Activated T-cell treated with anti-CD3 and anti-CD28 coated beads for 4 hours (primary cell): ENCODE measurements at regions not wholly inside any gene's neighbourhood (a gene's known extent, or its start where the extent isn't known, plus 50 kb on each side); places are given as distances from the start of the nearest gene placed in this dataset.
"Not testable (repeated sequence)": the region's sequence is repeated elsewhere in the genome, so short reads cannot be mapped to it uniquely, and the experiment has no call there.

ENCODE experiments used
- DNase-seq: peaks from one replicate; pipeline ENCODE4 v3.0.0-alpha.2; 2020

DNA sequence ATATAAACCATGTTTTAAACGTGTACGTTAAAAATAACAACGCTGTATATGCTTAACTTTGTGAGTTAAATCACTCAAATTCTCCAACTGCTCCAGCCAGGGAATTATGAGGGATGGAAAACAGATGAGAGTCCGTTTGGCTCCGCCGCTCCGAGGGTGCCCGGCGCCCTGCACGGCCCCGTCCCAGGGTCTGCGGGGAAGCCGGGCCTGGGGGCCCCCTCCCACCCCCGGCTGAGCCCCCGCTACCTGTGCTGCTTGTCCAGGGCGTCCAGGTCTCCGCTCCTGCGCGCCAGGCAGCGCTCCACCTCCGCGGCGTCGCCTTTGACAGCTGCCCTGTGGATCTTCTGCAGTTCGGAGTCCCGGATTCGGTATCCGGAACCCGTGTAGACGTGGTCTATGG lies 415.5 kb downstream of the FOXD4L4 start:
- DNase-seq: not testable (repeated sequence)

DNA sequence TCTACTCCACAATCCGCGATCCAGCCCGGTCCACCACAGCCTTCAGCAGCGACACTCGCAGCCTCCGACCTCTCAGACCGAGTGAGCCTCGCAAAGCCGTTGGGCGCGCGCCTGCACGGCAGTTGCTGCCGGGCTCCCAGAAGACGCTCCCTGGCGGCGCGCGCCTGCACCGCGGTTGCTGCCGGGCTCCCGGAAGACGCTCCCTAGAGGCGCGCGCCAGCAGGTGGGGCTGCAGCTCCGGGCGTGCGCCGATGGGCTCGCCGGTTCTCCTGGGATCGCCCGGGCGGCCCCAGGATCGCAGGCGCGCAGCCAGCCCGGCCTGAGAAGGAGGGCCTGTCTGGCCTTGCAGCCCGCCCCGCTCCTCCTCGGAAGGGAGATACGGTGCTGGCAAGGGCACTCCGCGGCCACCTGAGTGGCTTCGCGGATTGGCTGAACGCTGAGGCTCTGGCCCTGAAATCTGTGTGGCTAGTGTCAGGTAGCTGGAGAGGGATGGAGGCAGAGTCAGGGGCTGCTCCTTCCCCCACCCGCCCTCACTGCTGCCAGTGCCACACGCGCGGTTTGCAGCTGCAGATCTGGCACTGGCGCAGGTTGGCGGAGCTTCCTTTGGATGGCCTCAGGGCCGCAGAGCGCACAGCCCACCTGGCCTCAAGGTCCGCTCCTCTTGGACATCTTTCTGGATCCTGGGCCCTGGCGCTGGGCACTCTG lies 416.2 kb downstream of the FOXD4L4 start:
- peak; percentile 6 for DNase-seq

DNA sequence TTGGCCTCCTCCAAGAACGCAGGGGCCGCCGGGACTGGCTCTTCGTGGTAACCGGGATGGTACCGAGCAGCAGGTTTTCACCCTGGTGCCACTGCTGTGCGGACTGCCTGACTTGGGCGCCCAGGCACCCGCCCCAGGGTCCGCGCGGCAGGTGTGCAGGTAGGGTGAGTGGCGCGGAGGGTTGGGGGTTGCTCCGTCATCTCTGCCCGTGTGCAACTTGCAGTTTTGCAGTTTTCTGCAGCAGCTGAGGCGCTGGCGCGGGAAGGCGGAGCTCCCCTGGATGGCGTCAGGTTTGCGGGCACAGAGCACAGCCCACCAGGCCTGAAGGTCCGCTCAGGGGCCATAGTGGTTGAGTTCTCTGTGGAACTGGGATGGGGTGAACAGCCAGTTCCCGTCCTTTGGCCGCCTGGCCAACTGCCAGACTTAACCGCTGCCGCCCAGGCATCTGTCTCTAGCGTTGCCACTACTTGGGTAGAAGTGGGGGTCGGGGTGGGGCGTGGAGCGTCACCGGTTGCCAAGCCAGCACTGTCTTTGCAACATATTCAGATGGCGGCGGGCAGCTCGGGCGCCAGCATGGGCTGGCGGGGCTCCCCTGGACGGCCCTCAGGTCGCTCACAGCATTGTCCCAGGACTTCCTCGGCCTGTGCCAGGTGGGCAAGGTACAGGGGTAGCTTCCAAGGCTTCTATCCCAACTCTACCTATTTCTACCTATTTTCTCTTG lies 417.2 kb downstream of the FOXD4L4 start:
- DNase-seq: not testable (repeated sequence)

DNA sequence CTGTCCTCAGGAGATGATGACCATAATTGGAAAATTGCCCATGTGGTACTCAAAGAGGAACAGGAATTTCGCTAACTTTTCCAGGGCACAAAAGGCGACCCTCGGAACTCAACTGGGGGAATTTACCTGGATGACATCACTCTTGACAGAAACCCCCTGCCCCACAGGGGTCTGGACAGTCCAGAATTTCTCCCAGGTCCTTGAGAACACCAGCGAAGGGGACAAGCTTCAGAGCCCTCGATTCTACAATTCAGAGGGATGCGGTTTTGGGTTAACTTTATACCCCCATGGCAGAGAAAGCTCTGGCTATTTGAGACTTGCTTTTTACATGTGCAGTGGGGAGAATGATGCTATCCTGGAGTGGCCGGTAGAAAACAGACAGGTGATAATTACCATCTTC lies 445.4 kb downstream of the FOXD4L4 start:
- not testable (repeated sequence) for DNase-seq

DNA sequence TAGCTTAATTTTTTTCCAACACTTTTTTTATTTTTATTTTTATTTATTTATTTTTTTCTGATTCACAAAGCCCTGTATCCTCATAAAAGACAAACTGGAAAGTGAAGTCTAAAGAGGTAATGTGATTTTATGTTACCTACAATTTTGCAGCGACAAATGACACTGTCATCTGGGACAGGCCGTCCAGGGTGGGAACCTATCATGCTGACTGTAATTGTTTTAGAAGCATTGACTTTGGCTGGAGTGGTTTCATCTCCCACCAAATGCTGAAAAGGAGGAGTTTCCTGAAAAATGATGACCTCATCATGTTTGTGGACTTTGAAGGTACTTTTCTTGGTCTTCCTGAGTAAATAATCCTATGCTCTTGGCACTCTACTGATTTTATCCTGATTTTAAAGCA lies 446.7 kb downstream of the FOXD4L4 start:
- not testable (repeated sequence) for DNase-seq

DNA sequence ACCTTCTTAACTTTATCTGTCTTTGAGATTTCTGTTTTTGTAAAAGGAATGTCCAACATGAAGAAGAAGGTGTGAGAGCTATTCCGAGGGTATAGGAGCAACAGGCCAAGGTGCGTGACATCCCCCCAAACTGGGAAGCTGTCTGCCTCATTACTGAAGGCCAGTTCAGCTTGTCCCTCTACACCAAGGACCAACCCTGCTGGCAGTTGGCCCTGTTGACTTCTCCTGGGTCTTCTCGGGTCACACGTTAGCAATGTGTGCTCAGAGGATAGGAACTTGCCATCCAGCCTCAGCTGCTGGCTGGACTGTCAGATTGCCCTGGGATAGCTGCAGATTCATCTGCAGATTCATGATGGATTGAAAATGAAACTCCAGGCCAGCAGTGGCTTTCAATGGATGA lies 460.3 kb downstream of the FOXD4L4 start:
- not testable (repeated sequence) for DNase-seq

DNA sequence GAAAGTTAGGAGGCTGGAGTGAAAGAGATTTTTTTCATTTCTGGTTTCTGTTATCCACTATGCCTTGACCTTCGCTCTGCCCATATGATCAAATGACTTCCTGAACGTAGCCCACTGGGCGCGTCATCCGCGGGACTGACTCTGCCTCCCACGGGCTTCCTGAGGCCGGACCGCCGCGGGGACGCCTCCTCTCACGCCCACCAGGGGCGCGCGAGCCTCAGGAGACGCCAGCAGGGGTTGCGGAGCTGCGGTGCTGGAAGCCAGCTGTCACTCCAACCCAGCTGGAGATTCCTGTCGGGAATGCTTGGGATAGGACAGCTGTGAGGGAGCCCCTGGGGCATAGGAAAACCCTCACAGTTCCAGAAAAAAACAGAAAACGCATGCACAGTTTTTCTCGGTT lies 461.5 kb downstream of the FOXD4L4 start:
- not testable (repeated sequence) for DNase-seq

DNA sequence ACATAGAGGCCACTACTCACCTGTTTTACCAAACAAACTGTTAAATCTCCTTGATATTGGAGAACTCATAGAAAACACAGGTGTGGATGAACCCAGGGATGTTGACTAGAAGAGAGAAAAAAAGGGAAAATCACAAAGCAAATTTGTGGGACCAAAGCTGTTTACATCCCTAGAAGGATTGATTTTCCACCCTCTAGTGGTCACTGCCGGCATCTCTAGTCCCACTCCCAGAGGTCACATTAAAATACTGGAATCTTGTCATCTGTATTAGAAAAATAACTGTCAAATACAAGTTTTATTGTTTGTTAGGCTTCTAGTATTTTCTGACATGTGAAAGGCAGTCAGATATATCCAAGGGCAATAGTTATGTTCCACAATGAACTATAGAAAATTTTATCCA lies 469.7 kb downstream of the FOXD4L4 start:
- not testable (repeated sequence) for DNase-seq

DNA sequence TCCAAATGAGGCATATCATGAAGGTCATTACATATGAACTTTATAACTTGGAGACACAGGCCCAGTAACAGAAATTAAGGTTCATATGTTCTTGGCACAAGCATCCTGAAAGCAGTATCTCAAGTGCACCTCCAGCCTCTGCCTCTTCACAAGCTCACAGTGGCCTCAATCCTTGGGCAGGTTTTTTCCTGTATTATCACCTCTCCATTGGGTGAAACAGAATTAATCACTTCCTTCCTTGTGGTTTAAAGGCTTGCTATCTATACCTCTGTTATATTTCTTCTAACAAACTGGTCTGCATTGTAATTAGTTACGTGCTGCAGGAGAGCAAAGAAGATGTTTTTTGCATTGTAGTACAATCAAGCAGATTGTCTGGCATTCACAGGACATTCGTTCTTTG lies 471.0 kb downstream of the FOXD4L4 start:
- not testable (repeated sequence) for DNase-seq

DNA sequence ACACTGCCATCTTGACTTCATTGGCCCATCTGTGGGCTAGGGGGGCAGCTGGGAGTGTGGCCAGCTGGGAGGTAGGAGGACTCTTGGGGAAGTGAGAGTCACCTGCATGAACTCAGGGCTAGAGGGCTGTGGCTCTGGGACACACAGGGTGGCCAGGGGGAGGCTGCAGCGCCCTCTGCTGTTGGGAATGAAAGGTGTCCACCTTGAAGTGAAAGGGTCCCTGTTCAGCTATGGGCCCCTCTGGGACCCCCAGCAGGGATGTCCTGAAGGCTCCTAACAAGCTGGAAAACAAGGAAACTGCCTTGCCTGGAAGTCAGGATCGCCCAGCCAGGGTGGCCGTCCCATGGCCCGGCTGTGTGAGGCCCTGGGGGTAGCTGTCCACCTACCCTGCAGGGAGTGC lies 507.8 kb downstream of the FOXD4L4 start:
- DNase-seq: not testable (repeated sequence)

DNA sequence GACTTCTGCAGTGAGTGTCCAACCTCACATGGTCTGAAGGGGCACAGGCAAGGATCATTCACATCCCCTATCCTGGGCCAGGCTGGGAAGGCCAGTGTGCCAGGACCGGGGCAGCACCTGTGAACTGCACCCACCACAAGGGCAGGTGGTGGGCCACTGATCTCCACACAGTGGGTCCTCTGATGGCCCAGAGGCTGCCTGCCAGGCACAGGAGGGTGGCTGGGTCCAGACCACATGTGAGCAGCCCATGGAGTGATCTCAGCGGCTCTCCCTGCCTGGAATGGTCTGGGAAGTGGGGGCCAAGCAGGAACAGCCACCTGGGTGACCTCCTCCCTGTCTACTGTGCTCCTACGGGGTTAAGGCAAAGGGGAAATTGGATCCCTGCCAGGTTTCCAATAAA lies 508.5 kb downstream of the FOXD4L4 start:
- not testable (repeated sequence) for DNase-seq

DNA sequence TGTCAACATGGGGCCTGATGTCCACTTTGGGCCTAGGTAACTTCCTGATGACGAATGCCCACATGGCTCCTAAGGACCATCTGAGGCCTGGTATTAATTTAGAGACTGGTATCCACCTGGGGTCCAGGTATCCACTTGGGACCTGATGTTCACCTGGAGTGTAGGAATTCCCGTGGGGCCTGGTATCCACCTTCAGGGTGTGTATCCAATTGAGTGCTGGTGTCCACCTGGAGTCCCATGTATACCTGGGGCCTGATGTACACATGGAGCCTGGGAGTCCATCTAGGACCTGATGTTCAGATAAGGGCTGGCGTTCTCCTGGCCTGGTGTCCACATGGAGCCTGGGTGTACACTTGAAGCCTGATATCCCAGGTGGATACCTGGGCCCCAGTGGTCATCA lies 520.6 kb downstream of the FOXD4L4 start:
- not testable (repeated sequence) for DNase-seq

DNA sequence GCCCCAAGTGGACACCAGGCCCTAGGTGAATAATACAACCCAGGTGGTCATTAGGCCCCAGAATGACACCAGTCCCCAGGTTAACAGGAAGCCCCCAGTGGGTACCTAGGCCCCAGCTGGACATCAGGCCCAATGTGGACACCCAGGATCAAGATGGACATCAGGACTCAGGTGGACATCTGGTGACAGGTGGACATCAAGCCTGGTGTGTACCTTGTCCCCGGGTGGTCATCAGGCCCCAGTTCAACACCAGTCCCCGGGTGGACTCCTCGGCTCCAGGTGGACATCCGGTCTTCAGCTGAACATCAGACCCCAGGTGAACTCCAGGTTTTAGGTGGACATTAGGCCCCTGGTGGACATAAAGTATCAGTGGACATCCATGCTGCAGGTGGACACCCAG lies 524.6 kb downstream of the FOXD4L4 start:
- DNase-seq: not testable (repeated sequence)

DNA sequence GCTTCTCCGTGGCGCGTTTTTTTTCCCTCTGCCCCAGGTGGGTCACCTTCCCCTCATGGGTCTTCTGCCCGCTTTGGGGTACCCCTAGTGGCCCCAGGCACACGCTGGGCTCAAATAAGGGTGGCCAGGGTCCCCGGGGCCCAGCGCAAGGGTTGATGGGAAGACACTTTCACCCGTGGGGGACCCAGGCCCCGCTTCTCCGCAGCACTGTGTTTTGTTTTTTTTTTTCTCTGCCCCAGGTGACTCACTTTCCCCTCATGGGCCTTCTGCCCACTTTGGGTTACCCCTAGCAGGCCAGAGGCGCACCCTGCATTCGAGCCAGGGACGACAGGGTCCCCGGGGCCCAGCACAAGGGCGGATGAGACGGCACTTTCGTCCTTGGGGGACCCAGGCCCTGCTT lies 526.7 kb downstream of the FOXD4L4 start:
- DNase-seq: not testable (repeated sequence)

DNA sequence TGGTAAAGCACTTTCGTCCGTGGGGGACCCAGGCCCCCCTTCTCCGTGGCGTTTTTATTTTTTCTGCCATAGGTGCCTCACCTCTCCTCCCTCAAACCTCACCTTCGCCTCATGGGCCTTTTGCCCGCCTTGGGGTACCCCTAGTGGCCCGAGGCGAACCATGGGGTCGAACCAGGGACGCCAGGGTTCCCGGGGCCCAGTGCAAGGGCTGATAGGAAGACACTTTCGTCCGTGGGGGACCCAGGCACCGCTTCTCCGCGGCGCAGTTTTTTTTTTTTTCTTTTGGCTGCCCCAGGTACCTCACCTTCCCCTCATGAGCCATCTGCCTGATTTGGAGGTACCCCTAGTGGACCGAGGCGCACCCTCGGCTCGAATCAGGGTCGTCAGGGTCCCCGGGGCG lies 527.8 kb downstream of the FOXD4L4 start:
- DNase-seq: not testable (repeated sequence)

DNA sequence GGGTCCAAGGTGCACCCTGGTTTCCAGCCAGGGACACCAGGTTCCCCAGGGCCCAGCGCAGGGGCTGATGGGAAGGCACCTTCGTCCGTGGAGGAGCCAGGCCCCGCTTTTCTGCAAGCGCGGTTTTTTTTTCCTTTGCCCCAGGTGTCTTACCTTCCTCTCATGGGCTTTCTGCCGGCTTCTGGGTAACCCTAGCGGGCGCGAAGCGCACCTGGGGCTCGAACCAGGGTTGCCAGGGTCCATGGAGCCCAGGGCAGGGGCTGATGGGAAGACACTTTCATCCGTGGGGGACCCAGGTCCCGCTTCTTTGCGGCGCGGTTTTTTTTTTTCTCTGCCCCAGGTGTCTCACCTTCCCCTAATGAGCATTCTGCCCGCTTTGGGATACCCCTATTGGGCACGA lies 529.3 kb downstream of the FOXD4L4 start:
- DNase-seq: not testable (repeated sequence)

DNA sequence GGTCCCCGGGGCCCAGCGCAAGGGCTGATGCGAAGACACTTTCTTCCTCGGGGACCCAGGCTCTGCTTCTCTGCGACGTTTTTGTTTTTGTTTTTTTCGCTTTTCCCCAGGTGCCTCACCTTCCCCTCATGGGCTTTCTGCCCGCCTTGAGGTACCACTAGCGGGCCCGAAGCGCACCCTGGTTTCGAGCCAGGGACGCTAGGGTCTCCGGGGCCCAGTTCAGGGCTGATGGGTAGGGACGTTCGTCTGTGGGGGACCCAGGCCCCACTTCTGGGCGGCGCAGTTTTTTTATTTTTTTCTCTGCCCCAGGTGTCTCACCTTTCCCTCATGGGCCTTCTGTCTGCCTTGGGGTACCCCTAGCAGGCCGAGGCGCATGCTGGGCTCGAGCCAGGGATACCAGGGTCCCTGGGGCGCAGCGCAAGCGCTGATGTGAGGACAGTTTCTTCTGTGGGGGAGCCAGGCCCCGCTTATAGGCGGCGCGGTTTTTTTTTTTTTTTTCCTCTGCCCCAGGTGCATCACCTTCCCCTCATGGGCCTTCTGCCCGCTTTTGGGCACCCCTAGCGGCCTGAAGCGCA lies 530.0 kb downstream of the FOXD4L4 start:
- DNase-seq: not testable (repeated sequence)

DNA sequence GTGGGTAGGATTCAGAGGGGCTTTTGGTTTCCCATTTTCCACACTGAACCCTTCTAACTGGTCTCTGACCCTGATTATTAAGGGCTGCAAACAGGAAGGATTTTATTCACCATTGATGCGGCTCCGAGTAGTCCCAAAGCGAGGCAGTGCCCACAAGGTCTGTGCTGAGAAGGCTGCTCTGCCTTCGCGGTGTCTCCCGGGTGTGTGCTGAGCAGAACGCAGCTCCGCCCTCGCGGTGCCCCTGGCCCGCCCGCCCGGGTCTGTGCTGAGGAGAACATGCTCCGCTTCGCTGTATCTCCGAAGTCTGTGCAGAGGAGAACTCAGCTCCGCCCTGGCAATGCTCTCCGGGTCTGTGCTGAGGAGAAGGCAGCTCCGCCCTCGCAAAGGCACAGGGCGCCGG lies 530.7 kb downstream of the FOXD4L4 start:
- peak; percentile 14 for DNase-seq

DNA sequence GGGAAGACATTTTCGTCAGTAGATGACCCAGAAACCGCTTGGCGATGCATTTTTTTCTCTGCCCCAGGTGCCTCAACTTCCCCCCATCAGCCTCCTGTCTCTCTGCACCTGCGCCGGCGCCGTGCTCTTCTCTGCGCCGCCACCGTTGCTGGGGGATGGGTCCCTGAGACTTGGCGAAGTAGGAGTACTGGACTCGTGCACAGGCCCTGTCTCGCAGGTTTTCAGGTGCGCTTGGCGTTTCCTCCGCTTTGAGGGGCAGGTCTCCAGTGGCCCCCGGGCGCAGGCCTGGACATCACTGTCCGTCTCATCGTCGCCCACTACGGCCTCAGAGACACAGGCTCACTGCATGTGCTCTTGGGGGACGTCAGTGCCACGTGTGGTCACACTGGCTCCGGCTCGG lies 532.1 kb downstream of the FOXD4L4 start:
- not testable (repeated sequence) for DNase-seq

DNA sequence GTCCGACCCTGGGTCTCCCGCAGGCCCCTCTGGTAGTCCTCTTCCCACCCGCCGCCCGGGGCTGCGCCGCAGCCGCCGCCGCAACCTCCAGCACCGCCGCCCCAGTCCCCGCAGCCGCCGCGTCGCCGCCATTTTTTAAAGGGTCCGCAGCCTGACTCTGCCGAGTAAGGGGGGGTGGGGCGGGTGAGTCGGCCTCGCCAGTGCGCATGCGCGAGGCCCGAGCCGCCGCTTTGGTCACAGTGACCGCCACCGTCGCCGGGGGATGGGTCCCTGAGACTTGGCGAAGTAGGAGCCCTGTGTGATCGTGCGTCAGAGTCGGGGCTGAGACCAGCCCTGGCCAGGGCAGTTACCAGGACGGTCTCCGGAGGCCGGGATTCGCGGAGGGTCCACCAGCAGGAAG lies 532.8 kb downstream of the FOXD4L4 start:
- DNase-seq: peak; percentile 51

DNA sequence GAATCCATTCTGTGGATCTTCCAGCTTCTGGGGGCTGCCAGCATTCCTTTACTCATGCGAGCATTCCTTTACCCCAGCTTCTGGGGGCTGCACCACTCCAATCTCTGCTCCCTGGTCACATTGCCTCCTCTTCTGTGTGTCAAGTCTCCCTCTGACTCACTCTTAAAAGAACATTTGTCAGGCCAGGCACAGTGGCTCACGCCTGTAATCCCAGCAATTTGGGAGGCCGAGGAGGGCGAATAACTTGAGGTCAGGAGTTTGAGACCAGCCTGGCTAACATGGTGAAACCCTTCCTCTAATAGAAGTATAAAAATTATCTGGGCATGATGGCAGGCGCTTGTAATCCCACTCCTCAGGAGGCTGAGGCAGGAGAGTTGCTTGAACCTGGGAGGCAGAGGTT lies 541.9 kb downstream of the FOXD4L4 start:
- not testable (repeated sequence) for DNase-seq
